ENCODE measurements at regions not wholly inside any gene's neighbourhood (a gene's known extent, or its start where the extent isn't known, plus 50 kb on each side); places are given as distances from the start of the nearest gene placed in this dataset.

- intact Hi-C loops (cut with micrococcal nuclease; ENCODE audit: unreplicated experiment) (no loop called here), in situ Hi-C loops (cut with HindIII; ENCODE audit: low pct_unique_long_range_greater_than_20kb, low sequenced_read_pairs) (loop anchor here (25.0 kb wide), 1 partner anchor 90 kb away; no protein-coding TSS in a partner anchor)
- Histone ChIP-seq H3K4me1 (ENCODE audit: control insufficient read depth, insufficient read depth, low read length) (peaks cover 7% of the 10 kb centered on the region), H3K4me3 (ENCODE audit: low read depth in 2 of 2, low read length in 2 of 2) (no peak overlapping the region), H3K36me3 (ENCODE audit: control insufficient read depth, insufficient read depth, low read length) (no peaks in the 10 kb centered on the region), H3K9me3 (ENCODE audit: control insufficient read depth, insufficient read depth, low read depth, low read length) (no peaks in the 10 kb centered on the region), H3K27me3 (ENCODE audit: control insufficient read depth, insufficient read depth, low read length) (no peaks in the 10 kb centered on the region), H3K27ac (ENCODE audit: low read length) (no peak overlapping the region)
- ATAC-seq, result no peak
- ChIA-PET POLR2A (no interaction called here), CTCF (no interaction called here)
- no TSS peak for BruUV-seq (replicated peaks)
- TF ChIP-seq REST (IDR thresholded peaks at IDR 0.05; ENCODE audit: insufficient read depth in 1 of 2, low read depth in 2 of 2, low read length in 1 of 2) (no peak), TCF7L2 (IDR thresholded peaks at IDR 0.05; ENCODE audit: low read depth, low read length) (no peak), POLR2AphosphoS5 (IDR thresholded peaks at IDR 0.05; ENCODE audit: low read depth, low read length) (no peak), SIN3A (IDR thresholded peaks at IDR 0.05; ENCODE audit: borderline replicate concordance, insufficient read depth, low read depth, low read length) (no peak), CTCF (IDR thresholded peaks at IDR 0.05) (no peak)
- DNase-seq (ENCODE audit: low read depth, low spot score), result no peak
These were observed 63.4 kb upstream of the SPATA12 start for GRCh38 chr3:56997041-56997440.

GRCh38 chr3:56994391-56994790 lies 66.1 kb upstream of the SPATA12 start:
- Histone ChIP-seq H3K27ac (ENCODE audit: low read length) (no peak overlapping the region), H3K36me3 (ENCODE audit: control insufficient read depth, insufficient read depth, low read length) (no peaks in the 10 kb centered on the region), H3K27me3 (ENCODE audit: control insufficient read depth, insufficient read depth, low read length) (no peaks in the 10 kb centered on the region), H3K4me1 (ENCODE audit: control insufficient read depth, insufficient read depth, low read length) (peaks cover 7% of the 10 kb centered on the region), H3K4me3 (ENCODE audit: low read depth in 2 of 2, low read length in 2 of 2) (no peak overlapping the region), H3K9me3 (ENCODE audit: control insufficient read depth, insufficient read depth, low read depth, low read length) (no peaks in the 10 kb centered on the region)
- POLR2A ChIA-PET, result no interaction called here
- TF ChIP-seq POLR2AphosphoS5 (IDR thresholded peaks at IDR 0.05; ENCODE audit: low read depth, low read length) (no peak), REST (IDR thresholded peaks at IDR 0.05; ENCODE audit: insufficient read depth in 1 of 2, low read depth in 2 of 2, low read length in 1 of 2) (no peak), TCF7L2 (IDR thresholded peaks at IDR 0.05; ENCODE audit: low read depth, low read length) (no peak), SIN3A (IDR thresholded peaks at IDR 0.05; ENCODE audit: borderline replicate concordance, insufficient read depth, low read depth, low read length) (no peak), CTCF (IDR thresholded peaks at IDR 0.05) (no peak)
- CTCF ChIA-PET, result no interaction called here
- intact Hi-C loops (cut with micrococcal nuclease; ENCODE audit: unreplicated experiment), result no loop called here
- ATAC-seq (no peak), DNase-seq (ENCODE audit: low read depth, low spot score) (no peak)
- in situ Hi-C loops (cut with HindIII; ENCODE audit: low pct_unique_long_range_greater_than_20kb, low sequenced_read_pairs), result loop anchor here (25.0 kb wide), 1 partner anchor 93 kb away; no protein-coding TSS in a partner anchor
- BruUV-seq (replicated peaks), result no TSS peak
